Spleen (tissue), 7 donors: ENCODE measurements at regions not wholly inside any gene's neighbourhood (a gene's known extent, or its start where the extent isn't known, plus 50 kb on each side); places are given as distances from the start of the nearest gene placed in this dataset.

ENCODE experiments used
- CTCF ChIP-seq, 11 experiments: fragments of 200-600 bp in 7 of 11; fragments of 450-650 bp in 4 of 11; sonication (generic) in 4 of 11; IDR thresholded peaks in 8 of 11; conservative IDR thresholded peaks in 3 of 11; 1 replicate in 7 of 11; 2 replicates in 4 of 11; pipeline versions ENCODE4 v1.4.0 to v1.8.0; 2016 to 2021; ENCODE audit warnings: antibody characterized with exemption in 11 of 11, inconsistent platforms in 4 of 11, mild to moderate bottlenecking in 1 of 11
- POLR2A ChIP-seq, 3 donors: fragments of 450-650 bp; IDR thresholded peaks; one replicate each; pipeline ENCODE4 v1.5.1; 2017; ENCODE audit warnings: antibody characterized with exemption in 3 of 3, mild to moderate bottlenecking in 1 of 3
- donor health status: DM: no; HTN: no; CAD: no; lungs with moderate emphysema.
- donor health status: DM: no; HTN: no; CAD: no.
- donor health status: DM: no; HTN: no; CAD: no.

GRCh38 chr21:15558884-15559283 is 170.9 kb upstream of the USP25 start:
- TF ChIP-seq CTCF (IDR thresholded peaks at IDR 0.05 in 8 of 11, conservative IDR thresholded peaks at IDR 0.05 in 3 of 11) (no peak), POLR2A (IDR thresholded peaks at IDR 0.05) (no peak)
